ENCODE measurements at regions not wholly inside any gene's neighbourhood (a gene's known extent, or its start where the extent isn't known, plus 50 kb on each side); places are given as distances from the start of the nearest gene placed in this dataset.

- TF ChIP-seq CTCF (conservative IDR thresholded peaks at IDR 0.05 in 1 of 2, IDR thresholded peaks at IDR 0.05 in 1 of 2; ENCODE audit: extremely low read depth in 1 of 2, insufficient read depth in 1 of 2, low read depth in 1 of 2, low read length in 2 of 2), result peak in 1 of 2 donors; percentile 22
- no peak for TF ChIP-seq EZH2 (IDR thresholded peaks at IDR 0.05; ENCODE audit: borderline replicate concordance, low read length)
Observed at GRCh38 chr4:175166020-175166419, 247.9 kb downstream of the ADAM29 start.
